SK-N-SH treated with all-trans-retinoic acid at 6 μM for 48 hours (cell line): ENCODE measurements at regions not wholly inside any gene's neighbourhood (a gene's known extent, or its start where the extent isn't known, plus 50 kb on each side); places are given as distances from the start of the nearest gene placed in this dataset.
A peak's percentile ranks its signal among the peaks of the same experiment; 100 is the strongest.

Experiments
- ATAC-seq: fragments of 200-7000 bp; cut with Tn5 transposase; 3 replicates; pipeline ENCODE4 v1.9.1; 2020; ENCODE audit warnings: mild to moderate bottlenecking, moderate library complexity
- ARNTL ChIP-seq: fragments of 450-650 bp; formaldehyde crosslinking; IDR thresholded peaks from 2 replicates; pipeline ENCODE4 v1.5.0; 2020; ENCODE audit warnings: low read depth, mild to moderate bottlenecking, moderate library complexity, borderline replicate concordance
- BACH2 ChIP-seq: fragments of 250-450 bp; sonication (Bioruptor Pico); IDR thresholded peaks from 2 replicates; pipeline ENCODE4 v1.9.0; 2021; ENCODE audit warnings: mild to moderate bottlenecking, borderline replicate concordance
- GLIS3 ChIP-seq: fragments of 250-450 bp; sonication (Bioruptor Pico); IDR thresholded peaks from 2 replicates; pipeline ENCODE4 v1.5.0; 2020; ENCODE audit warnings: mild to moderate bottlenecking, moderate library complexity
- ISL1 ChIP-seq: fragments of 250-450 bp; sonication (Bioruptor Pico); IDR thresholded peaks from 2 replicates; pipeline ENCODE4 v2.1.2; 2022; ENCODE audit warnings: mild to moderate bottlenecking, moderate library complexity
- OSR1 ChIP-seq: fragments of 250-450 bp; sonication (Bioruptor Pico); IDR thresholded peaks from 2 replicates; pipeline ENCODE4 v1.8.0; 2022; ENCODE audit warnings: moderate library complexity, mild to moderate bottlenecking, inconsistent platforms
- PPARA ChIP-seq: fragments of 250-450 bp; sonication (Bioruptor Pico); IDR thresholded peaks from 2 replicates; pipeline ENCODE4 v1.5.0; 2020; ENCODE audit warnings: mild to moderate bottlenecking, borderline replicate concordance
- RARB ChIP-seq: fragments of 250-450 bp; sonication (Bioruptor Pico); IDR thresholded peaks from 2 replicates; pipeline ENCODE4 v1.8.0; 2021; ENCODE audit warnings: mild to moderate bottlenecking, moderate library complexity
- TCF4 ChIP-seq: fragments of 250-450 bp; sonication (Bioruptor Pico); IDR thresholded peaks from 2 replicates; pipeline ENCODE4 v1.8.0; 2021; ENCODE audit warnings: mild to moderate bottlenecking, moderate library complexity, borderline replicate concordance
- TOX ChIP-seq: fragments of 250-450 bp; sonication (Bioruptor Pico); IDR thresholded peaks from 2 replicates; pipeline ENCODE4 v1.8.0; 2021; ENCODE audit warnings: mild to moderate bottlenecking, moderate library complexity, borderline replicate concordance
- ZC3H10 ChIP-seq: fragments of 250-450 bp; sonication (Bioruptor Pico); IDR thresholded peaks from 2 replicates; pipeline ENCODE4 v1.5.1; 2021; ENCODE audit warnings: mild to moderate bottlenecking, moderate library complexity
- ZFP3 ChIP-seq: fragments of 250-450 bp; sonication (Bioruptor Pico); IDR thresholded peaks from 2 replicates; pipeline ENCODE4 v1.5.0; 2020; ENCODE audit warnings: mild to moderate bottlenecking, moderate library complexity
- ZFP30 ChIP-seq: fragments of 450-650 bp; formaldehyde crosslinking; IDR thresholded peaks from 2 replicates; pipeline ENCODE4 v1.5.0; 2022; ENCODE audit warnings: mild to moderate bottlenecking, moderate library complexity
- ZNF565 ChIP-seq: fragments of 450-650 bp; formaldehyde crosslinking; conservative IDR thresholded peaks from 2 replicates; pipeline ENCODE4 v1.5.0; 2020; ENCODE audit warnings: low read depth, mild to moderate bottlenecking, moderate library complexity
- ZNF70 ChIP-seq: fragments of 450-650 bp; formaldehyde crosslinking; IDR thresholded peaks from 2 replicates; pipeline ENCODE4 v1.5.0; 2020; ENCODE audit warnings: mild to moderate bottlenecking, moderate library complexity
- ZNF8 ChIP-seq: fragments of 450-650 bp; formaldehyde crosslinking; IDR thresholded peaks from 2 replicates; pipeline ENCODE4 v1.5.0; 2020; ENCODE audit warnings: mild to moderate bottlenecking, moderate library complexity
- TF ChIP-seq, protein P1 (sequence below): fragments of 250-450 bp; sonication (Bioruptor Pico); IDR thresholded peaks from 2 replicates; pipeline ENCODE4 v1.8.0; 2021; ENCODE audit warnings: low read depth, mild to moderate bottlenecking, moderate library complexity, borderline replicate concordance
- TF ChIP-seq, protein P2 (sequence below): fragments of 250-450 bp; sonication (Bioruptor Pico); IDR thresholded peaks from 2 replicates; pipeline ENCODE4 v1.5.1; 2021; ENCODE audit warnings: mild to moderate bottlenecking, moderate library complexity
- TF ChIP-seq, protein P3 (sequence below): fragments of 250-450 bp; sonication (Bioruptor Pico); IDR thresholded peaks from 2 replicates; pipeline ENCODE4 v1.8.0; 2020; ENCODE audit warnings: mild to moderate bottlenecking, moderate library complexity, borderline replicate concordance
- TF ChIP-seq, protein P4 (sequence below): fragments of 250-450 bp; sonication (Bioruptor Pico); IDR thresholded peaks from 2 replicates; pipeline ENCODE4 v1.5.1; 2020; ENCODE audit warnings: low read depth, mild to moderate bottlenecking, moderate library complexity
- TF ChIP-seq, protein P5 (sequence below): fragments of 250-450 bp; sonication (Bioruptor Pico); IDR thresholded peaks from 2 replicates; pipeline ENCODE4 v1.5.0; 2020; ENCODE audit warnings: mild to moderate bottlenecking, moderate library complexity

DNA sequence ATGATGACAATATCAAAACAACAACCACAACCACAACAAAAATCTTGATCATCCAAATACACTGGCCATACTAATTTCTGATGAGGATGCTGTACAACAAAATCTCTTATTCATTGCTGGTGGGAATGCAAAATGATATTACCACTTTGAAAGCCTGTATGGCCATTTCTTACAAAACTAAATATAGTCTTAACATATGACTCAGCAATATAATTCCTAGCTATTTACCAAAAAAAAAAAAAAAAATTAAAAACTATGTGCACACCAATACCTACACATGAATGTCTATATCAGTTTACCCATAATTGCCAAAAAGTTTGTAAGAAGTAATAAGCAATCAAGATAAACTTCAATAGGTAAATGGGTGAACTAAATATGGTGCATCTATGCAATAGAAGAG, 1379.7 kb downstream of the CDH11 start:
- ATAC-seq: no peak
- TF ChIP-seq, protein P1, sequence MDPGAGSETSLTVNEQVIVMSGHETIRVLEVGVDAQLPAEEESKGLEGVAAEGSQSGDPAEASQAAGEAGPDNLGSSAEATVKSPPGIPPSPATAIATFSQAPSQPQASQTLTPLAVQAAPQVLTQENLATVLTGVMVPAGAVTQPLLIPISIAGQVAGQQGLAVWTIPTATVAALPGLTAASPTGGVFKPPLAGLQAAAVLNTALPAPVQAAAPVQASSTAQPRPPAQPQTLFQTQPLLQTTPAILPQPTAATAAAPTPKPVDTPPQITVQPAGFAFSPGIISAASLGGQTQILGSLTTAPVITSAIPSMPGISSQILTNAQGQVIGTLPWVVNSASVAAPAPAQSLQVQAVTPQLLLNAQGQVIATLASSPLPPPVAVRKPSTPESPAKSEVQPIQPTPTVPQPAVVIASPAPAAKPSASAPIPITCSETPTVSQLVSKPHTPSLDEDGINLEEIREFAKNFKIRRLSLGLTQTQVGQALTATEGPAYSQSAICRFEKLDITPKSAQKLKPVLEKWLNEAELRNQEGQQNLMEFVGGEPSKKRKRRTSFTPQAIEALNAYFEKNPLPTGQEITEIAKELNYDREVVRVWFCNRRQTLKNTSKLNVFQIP (CRISPR knock-in tag): no peak
- no peak for TF ChIP-seq GLIS3 (CRISPR knock-in tag)
- TF ChIP-seq ZNF70 (CRISPR knock-in tag): no peak
- TF ChIP-seq ARNTL (CRISPR knock-in tag): no peak

DNA sequence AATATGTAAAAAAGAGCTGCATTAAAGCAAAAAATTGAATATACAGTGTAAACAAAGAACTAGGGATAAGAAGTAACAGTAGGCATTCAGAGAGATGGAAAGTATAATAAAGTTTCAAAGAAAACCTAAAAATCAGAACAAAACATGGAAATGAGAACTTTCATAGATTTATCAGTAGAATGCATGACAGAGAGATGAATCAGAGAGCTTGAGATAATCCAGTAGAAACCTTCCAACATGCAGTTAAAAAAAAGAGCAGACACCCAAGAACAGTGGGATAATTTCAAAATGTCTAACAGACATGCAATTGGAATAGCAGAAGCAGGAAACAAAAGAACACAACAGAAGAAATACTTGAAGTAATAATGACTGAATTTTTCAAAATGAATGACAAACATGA, 1384.2 kb downstream of the CDH11 start:
- no peak for ATAC-seq
- TF ChIP-seq, protein P2, sequence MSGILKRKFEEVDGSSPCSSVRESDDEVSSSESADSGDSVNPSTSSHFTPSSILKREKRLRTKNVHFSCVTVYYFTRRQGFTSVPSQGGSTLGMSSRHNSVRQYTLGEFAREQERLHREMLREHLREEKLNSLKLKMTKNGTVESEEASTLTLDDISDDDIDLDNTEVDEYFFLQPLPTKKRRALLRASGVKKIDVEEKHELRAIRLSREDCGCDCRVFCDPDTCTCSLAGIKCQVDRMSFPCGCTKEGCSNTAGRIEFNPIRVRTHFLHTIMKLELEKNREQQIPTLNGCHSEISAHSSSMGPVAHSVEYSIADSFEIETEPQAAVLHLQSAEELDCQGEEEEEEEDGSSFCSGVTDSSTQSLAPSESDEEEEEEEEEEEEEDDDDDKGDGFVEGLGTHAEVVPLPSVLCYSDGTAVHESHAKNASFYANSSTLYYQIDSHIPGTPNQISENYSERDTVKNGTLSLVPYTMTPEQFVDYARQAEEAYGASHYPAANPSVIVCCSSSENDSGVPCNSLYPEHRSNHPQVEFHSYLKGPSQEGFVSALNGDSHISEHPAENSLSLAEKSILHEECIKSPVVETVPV: no peak
- TF ChIP-seq RARB (CRISPR knock-in tag) (no peak), OSR1 (CRISPR knock-in tag) (no peak), ZC3H10 (CRISPR knock-in tag) (no peak), ZNF565 (no peak), ZNF70 (CRISPR knock-in tag) (no peak), TOX (no peak), ZFP30 (CRISPR knock-in tag) (no peak), ZFP3 (CRISPR knock-in tag) (no peak), PPARA (CRISPR knock-in tag) (no peak), ARNTL (CRISPR knock-in tag) (no peak), ZNF8 (no peak)
- TF ChIP-seq, protein P3, sequence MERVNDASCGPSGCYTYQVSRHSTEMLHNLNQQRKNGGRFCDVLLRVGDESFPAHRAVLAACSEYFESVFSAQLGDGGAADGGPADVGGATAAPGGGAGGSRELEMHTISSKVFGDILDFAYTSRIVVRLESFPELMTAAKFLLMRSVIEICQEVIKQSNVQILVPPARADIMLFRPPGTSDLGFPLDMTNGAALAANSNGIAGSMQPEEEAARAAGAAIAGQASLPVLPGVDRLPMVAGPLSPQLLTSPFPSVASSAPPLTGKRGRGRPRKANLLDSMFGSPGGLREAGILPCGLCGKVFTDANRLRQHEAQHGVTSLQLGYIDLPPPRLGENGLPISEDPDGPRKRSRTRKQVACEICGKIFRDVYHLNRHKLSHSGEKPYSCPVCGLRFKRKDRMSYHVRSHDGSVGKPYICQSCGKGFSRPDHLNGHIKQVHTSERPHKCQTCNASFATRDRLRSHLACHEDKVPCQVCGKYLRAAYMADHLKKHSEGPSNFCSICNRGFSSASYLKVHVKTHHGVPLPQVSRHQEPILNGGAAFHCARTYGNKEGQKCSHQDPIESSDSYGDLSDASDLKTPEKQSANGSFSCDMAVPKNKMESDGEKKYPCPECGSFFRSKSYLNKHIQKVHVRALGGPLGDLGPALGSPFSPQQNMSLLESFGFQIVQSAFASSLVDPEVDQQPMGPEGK (CRISPR knock-in tag): no peak
- TF ChIP-seq, protein P4, sequence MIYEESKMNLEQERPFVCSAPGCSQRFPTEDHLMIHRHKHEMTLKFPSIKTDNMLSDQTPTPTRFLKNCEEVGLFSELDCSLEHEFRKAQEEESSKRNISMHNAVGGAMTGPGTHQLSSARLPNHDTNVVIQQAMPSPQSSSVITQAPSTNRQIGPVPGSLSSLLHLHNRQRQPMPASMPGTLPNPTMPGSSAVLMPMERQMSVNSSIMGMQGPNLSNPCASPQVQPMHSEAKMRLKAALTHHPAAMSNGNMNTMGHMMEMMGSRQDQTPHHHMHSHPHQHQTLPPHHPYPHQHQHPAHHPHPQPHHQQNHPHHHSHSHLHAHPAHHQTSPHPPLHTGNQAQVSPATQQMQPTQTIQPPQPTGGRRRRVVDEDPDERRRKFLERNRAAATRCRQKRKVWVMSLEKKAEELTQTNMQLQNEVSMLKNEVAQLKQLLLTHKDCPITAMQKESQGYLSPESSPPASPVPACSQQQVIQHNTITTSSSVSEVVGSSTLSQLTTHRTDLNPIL (CRISPR knock-in tag): no peak

DNA sequence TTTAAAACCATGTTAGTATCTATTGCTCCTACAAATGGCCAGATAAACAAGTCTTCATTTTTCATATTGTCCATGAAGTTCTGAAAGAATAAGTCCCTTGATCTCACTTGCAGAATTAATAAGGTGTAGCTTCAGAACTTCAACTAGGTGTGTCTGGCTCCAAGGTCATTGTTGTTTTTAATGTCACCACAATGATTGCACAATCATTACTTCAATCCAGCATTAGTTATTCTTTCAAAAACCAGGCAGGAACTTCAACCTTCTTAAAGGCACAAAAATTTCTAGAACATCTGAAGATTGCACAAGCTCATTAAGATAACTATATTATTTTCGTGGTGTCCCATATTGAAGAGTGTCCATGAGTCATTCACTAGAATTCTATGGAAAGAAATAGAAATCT, 1386.4 kb downstream of the CDH11 start:
- TF ChIP-seq, protein P2: no peak
- TF ChIP-seq RARB (CRISPR knock-in tag) (no peak), ISL1 (CRISPR knock-in tag) (no peak), OSR1 (CRISPR knock-in tag) (no peak)
- no peak for ATAC-seq

DNA sequence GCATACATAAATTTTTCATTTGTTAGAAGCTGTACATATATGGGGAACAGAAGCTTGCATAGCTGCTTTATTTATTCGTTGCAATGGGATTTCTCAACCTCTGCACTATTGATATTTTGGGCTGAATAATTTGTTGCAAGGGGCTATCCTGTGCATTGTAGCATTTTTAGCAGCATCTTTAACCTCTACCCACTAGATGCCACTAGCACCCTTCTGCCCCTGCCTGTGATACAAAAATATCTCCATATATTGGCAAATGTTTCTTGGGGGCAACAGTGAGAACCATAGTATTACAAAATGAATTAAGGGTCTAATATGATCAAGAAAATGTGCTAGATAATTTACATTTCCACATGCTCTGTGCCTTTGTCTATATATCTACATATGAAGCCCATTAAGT, 1401.0 kb downstream of the CDH11 start:
- ATAC-seq: peak; percentile 58; the same call in 2 of the 3 replicates
- TF ChIP-seq, protein P5, sequence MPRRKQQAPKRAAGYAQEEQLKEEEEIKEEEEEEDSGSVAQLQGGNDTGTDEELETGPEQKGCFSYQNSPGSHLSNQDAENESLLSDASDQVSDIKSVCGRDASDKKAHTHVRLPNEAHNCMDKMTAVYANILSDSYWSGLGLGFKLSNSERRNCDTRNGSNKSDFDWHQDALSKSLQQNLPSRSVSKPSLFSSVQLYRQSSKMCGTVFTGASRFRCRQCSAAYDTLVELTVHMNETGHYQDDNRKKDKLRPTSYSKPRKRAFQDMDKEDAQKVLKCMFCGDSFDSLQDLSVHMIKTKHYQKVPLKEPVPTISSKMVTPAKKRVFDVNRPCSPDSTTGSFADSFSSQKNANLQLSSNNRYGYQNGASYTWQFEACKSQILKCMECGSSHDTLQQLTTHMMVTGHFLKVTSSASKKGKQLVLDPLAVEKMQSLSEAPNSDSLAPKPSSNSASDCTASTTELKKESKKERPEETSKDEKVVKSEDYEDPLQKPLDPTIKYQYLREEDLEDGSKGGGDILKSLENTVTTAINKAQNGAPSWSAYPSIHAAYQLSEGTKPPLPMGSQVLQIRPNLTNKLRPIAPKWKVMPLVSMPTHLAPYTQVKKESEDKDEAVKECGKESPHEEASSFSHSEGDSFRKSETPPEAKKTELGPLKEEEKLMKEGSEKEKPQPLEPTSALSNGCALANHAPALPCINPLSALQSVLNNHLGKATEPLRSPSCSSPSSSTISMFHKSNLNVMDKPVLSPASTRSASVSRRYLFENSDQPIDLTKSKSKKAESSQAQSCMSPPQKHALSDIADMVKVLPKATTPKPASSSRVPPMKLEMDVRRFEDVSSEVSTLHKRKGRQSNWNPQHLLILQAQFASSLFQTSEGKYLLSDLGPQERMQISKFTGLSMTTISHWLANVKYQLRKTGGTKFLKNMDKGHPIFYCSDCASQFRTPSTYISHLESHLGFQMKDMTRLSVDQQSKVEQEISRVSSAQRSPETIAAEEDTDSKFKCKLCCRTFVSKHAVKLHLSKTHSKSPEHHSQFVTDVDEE: no peak
- no peak for TF ChIP-seq ZNF565
- TF ChIP-seq, protein P1 (CRISPR knock-in tag): no peak
- TF ChIP-seq ZNF8: no peak
- TF ChIP-seq BACH2 (CRISPR knock-in tag): no peak
- no peak for TF ChIP-seq ISL1 (CRISPR knock-in tag)
- no peak for TF ChIP-seq ZFP3 (CRISPR knock-in tag)
- no peak for TF ChIP-seq TCF4
